ENCODE measurements at regions not wholly inside any gene's neighbourhood (a gene's known extent, or its start where the extent isn't known, plus 50 kb on each side); places are given as distances from the start of the nearest gene placed in this dataset.

DNA sequence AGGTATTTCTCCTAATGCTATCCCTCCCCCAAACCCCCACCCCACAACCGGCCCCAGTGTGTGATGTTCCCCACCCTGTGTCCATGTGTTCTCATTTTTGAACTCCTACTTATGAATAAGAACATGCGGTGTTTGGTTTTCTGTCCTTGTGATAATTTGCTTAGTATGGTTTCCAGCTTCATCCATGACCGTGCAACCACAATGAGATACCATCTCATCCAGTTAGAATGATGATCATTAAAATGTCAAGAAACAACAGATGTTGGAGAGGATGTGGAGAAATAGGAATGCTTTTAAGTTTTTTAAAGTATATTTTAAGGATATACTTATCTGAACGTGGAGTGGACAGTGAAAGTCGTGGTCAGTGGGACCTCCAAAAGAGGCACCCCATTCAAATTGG lies 745.0 kb upstream of the AMELY start:
- TF ChIP-seq POLR2A (IDR thresholded peaks at IDR 0.05) (no peak), CTCF (IDR thresholded peaks at IDR 0.05) (no peak)
